ENCODE measurements at regions not wholly inside any gene's neighbourhood (a gene's known extent, or its start where the extent isn't known, plus 50 kb on each side); places are given as distances from the start of the nearest gene placed in this dataset.

GRCh38 chr18:78831603-78832002 is 148.0 kb upstream of the SALL3 start:
- no peaks in the 10 kb centered on the region for H3K36me3 ChIP-seq (ENCODE audit: low read depth)
- no peak for TF ChIP-seq CTCF (IDR thresholded peaks at IDR 0.05)
- peaks cover 4% of the 10 kb centered on the region for H3K9me3 ChIP-seq
- intact Hi-C loops (cut with DNase I, micrococcal nuclease) = no loop called here
- no peak for ATAC-seq
- DNase-seq = no peak
- no peak overlapping the region for H3K4me3 ChIP-seq
- no peaks in the 10 kb centered on the region for H3K4me1 ChIP-seq (ENCODE audit: low read depth)

- peaks cover 7% of the 10 kb centered on the region for H3K9me3 ChIP-seq
- intact Hi-C loops (cut with DNase I, micrococcal nuclease) = no loop called here
- H3K4me3 ChIP-seq = no peak overlapping the region
- TF ChIP-seq CTCF (IDR thresholded peaks at IDR 0.05) = no peak
- DNase-seq (no peak), ATAC-seq (no peak)
- no peaks in the 10 kb centered on the region for H3K4me1 ChIP-seq (ENCODE audit: low read depth)
- no peaks in the 10 kb centered on the region for H3K36me3 ChIP-seq (ENCODE audit: low read depth)
These were observed 145.8 kb upstream of the SALL3 start for GRCh38 chr18:78833833-78834232.

GRCh38 chr18:78836838-78837237 is 142.8 kb upstream of the SALL3 start:
- intact Hi-C loops (cut with DNase I, micrococcal nuclease) = no loop called here
- no peaks in the 10 kb centered on the region for H3K36me3 ChIP-seq (ENCODE audit: low read depth)
- H3K4me3 ChIP-seq = no peak overlapping the region
- DNase-seq (no peak), ATAC-seq (no peak)
- no peak for TF ChIP-seq CTCF (IDR thresholded peaks at IDR 0.05)
- H3K9me3 ChIP-seq = peaks cover 9% of the 10 kb centered on the region
- H3K4me1 ChIP-seq (ENCODE audit: low read depth) = no peaks in the 10 kb centered on the region

GRCh38 chr18:78837754-78838153 is 141.9 kb upstream of the SALL3 start:
- Histone ChIP-seq H3K4me1 (ENCODE audit: low read depth) (no peaks in the 10 kb centered on the region), H3K9me3 (peaks cover 9% of the 10 kb centered on the region), H3K36me3 (ENCODE audit: low read depth) (no peaks in the 10 kb centered on the region), H3K4me3 (no peak overlapping the region)
- intact Hi-C loops (cut with DNase I, micrococcal nuclease) = no loop called here
- DNase-seq (no peak), ATAC-seq (no peak)
- no peak for TF ChIP-seq CTCF (IDR thresholded peaks at IDR 0.05)

- intact Hi-C loops (cut with DNase I, micrococcal nuclease) = no loop called here
- ATAC-seq = no peak
- H3K4me1 ChIP-seq (ENCODE audit: low read depth) = no peaks in the 10 kb centered on the region
- H3K4me3 ChIP-seq = no peak overlapping the region
- peaks cover 9% of the 10 kb centered on the region for H3K9me3 ChIP-seq
- no peak for TF ChIP-seq CTCF (IDR thresholded peaks at IDR 0.05)
- no peaks in the 10 kb centered on the region for H3K36me3 ChIP-seq (ENCODE audit: low read depth)
- DNase-seq = no peak
These were observed 141.4 kb upstream of the SALL3 start for GRCh38 chr18:78838183-78838582.

GRCh38 chr18:78849046-78849445 is 130.6 kb upstream of the SALL3 start:
- Histone ChIP-seq H3K4me1 (ENCODE audit: low read depth) (no peaks in the 10 kb centered on the region), H3K36me3 (ENCODE audit: low read depth) (no peaks in the 10 kb centered on the region), H3K9me3 (peaks cover 5% of the 10 kb centered on the region), H3K4me3 (no peak overlapping the region)
- DNase-seq (no peak), ATAC-seq (no peak)
- intact Hi-C loops (cut with DNase I, micrococcal nuclease) = no loop called here
- TF ChIP-seq CTCF (IDR thresholded peaks at IDR 0.05) = no peak
